Brain pericyte (primary cell): ENCODE measurements at regions not wholly inside any gene's neighbourhood (a gene's known extent, or its start where the extent isn't known, plus 50 kb on each side); places are given as distances from the start of the nearest gene placed in this dataset.
"Not testable (repeated sequence)": the region's sequence is repeated elsewhere in the genome, so short reads cannot be mapped to it uniquely, and the experiment has no call there.

Experiments
- DNase-seq: peaks from one replicate; pipeline ENCODE4 v3.0.0-alpha.2; 2012; ENCODE audit warnings: low read depth, low spot score

DNA sequence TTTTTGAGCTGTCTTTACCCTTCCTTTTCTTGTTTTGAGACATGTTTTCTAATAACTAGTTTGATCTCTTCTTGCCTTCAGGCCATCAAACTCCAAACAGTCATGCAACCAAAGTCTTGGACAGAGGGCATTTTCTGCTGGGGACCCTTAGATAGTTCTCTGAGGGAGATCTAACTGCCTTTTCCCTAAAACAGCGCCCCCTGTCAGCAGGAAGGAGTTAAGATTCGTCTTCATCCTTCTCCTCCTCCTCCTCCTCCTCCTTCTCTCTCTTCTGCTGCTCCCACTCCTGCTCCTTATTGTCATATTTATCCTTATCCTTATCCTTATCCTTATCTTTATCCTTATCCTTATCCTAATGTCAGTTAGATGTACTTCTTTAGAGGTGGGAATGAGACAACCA lies 417.2 kb downstream of the TRAM1L1 start:
- no peak for DNase-seq

GRCh38 chr4:116665716-116666115 lies 419.7 kb downstream of the TRAM1L1 start:
- no peak for DNase-seq

DNA sequence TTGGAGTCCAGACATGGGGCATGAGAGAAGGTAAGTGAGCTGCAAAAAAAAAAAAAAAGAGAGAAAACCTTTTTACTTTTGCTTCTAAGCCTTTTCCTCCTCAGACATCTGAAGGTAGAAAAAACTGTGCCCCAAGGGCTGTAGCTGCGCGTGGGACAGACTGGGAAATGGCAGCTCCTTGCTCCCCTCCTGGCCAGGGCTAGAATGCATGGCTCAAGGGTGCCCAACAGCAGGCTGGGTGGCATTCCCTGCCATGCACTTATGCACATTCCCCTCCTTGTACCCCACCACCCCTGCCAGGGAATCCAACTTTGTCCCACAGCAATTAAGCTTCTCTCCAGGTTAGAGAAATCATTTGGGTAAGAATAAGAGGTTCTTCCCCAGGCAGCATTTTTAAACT lies 421.2 kb downstream of the TRAM1L1 start:
- no peak for DNase-seq

DNA sequence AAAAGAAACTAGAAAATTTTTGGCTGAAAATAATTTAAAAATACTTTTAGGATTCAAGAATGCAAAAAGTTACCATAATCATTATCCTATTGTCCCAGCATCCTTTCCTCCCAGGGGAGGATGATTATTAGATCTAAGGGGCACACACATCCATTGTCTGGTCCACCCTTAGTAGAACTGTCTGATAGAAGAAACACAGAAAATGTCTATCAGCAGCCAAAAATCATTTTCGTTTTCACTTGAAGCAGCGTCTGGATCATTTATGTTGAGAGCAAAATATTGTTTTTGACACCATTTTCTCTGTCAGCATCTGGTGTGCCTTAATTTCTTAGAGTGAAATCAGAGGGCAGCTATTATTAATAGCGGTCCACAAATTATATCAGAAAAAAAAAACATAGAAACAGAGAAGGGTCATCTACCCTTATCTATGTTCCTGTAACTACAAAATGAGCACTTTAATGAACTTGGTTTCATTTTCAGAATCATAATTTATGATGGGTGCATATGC lies 446.3 kb downstream of the TRAM1L1 start:
- no peak for DNase-seq

DNA sequence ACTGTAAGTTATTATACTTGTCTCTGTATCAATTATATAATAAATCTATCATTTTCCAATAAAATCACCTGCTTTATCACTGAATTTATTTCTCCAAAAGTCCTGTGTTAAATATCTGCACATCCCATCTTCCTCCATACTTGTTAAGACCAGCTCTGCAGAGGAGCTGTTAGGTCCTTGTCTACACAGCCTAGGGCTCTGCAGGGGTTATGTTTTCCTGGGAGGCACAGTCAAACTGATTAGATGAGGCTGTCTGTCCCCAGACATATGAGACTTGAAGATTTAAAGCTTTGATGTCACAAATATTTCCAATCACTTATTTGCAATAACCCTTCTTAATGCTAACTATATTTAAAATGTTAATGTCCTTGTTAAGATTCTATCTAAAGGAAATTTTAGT lies 446.8 kb downstream of the TRAM1L1 start:
- DNase-seq = no peak

DNA sequence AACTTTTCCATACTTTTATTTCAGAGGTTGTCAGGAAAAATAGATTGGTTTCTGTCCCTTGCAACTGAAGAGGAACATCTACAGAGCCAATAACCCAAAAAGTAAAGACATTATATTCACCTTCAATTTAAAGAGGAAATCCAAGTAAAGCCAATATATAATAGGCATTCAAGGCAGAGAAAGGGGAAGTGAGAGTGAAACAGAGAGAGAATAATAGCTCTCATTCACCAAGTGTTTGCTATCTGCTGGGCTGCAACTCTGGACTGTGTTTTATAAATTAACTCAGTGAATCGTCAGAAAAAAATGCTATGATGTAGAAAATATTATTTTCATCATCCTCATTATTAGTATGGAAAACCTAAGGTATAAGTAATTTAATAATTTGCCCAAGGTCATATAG lies 448.5 kb downstream of the TRAM1L1 start:
- no peak for DNase-seq

DNA sequence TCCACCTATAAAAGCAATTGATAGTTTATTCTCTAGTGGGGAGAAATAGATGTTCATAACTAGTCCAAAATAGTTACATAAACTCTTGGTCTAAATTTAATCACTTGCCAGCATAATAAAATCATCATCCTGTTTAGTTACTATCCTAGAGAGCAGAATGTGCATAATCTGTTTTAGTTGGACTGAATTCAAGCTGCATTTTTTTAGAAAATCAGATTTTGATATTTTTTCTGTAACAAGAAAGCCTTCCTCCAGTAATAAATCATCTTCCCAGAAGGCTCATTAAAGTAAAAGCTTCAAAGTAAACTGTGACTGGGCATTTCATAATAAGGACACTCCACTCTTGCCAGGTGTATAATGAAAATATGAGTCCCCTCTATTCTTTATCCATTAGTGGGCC lies 453.1 kb downstream of the TRAM1L1 start:
- no peak for DNase-seq

- no peak for DNase-seq
Measured at GRCh38 chr4:116628598-116628997, 456.8 kb downstream of the TRAM1L1 start.

GRCh38 chr4:116627545-116627944 lies 457.8 kb downstream of the TRAM1L1 start:
- no peak for DNase-seq

- DNase-seq = not testable (repeated sequence)
Measured at GRCh38 chr4:116619508-116619907, 465.9 kb downstream of the TRAM1L1 start.

DNA sequence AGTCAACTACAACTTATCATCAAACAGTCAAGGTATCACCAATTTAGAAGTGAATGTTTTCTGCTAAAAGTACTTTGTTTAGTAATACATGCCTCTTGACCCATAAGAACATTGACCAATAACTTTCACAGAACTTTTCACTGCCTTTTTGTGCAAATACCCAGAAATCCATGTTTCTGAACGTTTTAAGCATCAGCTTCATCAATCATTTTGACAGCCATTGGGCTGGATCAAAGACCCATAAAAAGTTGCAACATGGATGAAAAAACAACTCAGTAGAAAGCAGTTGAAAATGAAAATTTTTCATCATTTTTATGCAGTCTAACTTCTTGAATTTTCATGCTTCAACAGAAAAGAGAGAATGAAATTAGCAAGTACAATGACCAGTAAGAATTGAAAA lies 466.7 kb downstream of the TRAM1L1 start:
- DNase-seq = no peak

- DNase-seq = no peak
Measured at GRCh38 chr4:116603096-116603495, 482.3 kb downstream of the TRAM1L1 start.

DNA sequence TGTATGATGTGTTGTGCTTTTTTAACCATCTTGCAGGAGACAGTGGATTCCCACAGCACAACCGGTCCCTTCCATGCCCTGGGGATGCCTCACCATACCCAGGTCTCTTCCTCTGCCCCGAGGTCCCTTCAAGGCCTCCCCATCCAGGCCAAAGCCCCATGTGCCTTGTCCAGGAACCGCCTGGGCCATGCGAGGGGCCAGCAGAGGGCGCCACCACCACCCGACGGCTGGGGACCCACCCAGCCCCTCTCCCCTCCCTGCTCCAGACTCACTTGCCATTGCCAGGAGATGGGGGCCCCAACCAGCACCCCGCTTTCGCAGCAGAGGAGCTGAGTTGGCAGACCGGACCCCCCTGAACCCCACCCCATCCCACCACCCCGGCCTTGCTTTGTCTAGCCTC lies 485.5 kb downstream of the TRAM1L1 start:
- DNase-seq = no peak

DNA sequence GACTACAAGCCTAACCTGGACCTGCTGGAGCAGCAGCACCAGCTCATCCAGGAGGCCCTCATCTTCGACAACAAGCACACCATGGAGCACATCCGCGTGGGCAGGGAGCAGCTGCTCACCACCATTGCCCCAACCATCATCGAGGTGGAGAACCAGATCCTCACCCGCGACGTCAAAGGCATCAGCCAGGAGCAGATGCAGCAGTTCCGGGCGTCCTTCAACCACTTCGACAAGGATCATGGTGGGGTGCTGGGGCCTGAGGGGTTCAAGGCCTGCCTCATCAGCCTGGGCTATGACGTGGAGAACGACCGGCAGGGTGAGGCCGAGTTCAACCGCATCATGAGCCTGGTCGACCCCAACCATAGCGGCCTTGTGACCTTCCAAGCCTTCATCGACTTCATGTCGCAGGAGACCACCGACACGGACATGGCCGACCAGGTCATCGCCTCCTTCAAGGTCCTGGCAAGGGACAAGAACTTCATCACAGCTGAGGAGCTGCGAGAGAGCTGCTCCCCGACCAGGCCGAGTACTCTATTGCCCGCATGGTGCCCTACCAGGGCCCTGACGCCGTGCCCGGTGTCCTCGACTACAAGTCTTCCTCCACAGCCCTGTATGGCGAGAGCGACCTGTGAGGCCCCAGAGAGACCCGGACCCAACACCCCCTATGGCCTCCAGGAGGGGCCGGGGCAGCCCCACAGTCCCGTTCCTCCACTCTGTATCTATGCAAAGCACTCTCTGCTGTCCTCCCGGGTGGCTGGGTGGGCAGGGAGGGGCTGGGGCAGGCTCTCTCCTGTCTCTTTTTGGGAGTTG lies 486.2 kb downstream of the TRAM1L1 start:
- no peak for DNase-seq

- DNase-seq = no peak
Measured at GRCh38 chr4:116598155-116598979, 487.0 kb downstream of the TRAM1L1 start.

- DNase-seq = no peak
Measured at GRCh38 chr4:116590648-116591047, 494.7 kb downstream of the TRAM1L1 start.

GRCh38 chr4:116588783-116589182 lies 496.6 kb downstream of the TRAM1L1 start:
- DNase-seq = no peak

- DNase-seq = no peak
Measured at GRCh38 chr4:116585246-116585645, 500.1 kb downstream of the TRAM1L1 start.

- no peak for DNase-seq
Measured at GRCh38 chr4:116577321-116577720, 508.1 kb downstream of the TRAM1L1 start.

DNA sequence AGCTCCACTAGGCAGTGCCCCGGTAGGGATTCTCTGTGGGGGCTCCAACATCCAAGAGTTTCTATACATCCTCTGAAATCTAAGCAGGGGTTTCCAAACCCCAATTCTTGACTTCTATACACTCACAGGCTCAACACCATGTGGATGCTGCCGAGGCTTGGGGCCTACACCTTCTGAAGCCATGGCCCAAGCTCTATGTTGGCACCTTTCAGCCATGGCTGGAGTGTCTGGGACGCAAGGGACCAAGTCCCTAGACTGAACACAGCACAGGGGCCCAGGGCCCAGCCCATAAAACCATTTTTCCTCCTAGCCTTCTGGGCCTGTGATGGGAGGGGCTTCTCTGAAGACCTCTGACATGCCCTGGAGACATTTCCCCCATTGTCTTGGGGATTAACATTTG lies 511.8 kb downstream of the TRAM1L1 start:
- no peak for DNase-seq

DNA sequence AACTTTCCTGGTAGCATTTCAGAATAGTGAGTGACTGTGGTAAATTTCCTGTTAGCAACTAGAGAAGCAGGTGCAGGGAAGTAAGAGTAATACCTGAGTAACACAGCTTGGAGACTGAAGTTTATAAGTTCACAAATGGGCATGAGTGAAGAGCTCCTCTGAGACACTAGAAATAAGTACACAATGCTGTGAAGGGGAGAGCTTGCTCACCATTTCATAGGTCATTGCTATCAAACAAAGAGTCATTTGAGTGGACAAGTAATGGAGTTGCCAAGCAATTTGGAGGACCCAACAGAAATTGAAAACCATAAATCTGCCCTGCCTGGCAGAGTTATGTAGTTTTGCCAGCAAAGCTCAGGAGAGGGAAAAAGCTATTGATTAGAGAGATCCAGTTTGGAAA lies 523.6 kb downstream of the TRAM1L1 start:
- no peak for DNase-seq

DNA sequence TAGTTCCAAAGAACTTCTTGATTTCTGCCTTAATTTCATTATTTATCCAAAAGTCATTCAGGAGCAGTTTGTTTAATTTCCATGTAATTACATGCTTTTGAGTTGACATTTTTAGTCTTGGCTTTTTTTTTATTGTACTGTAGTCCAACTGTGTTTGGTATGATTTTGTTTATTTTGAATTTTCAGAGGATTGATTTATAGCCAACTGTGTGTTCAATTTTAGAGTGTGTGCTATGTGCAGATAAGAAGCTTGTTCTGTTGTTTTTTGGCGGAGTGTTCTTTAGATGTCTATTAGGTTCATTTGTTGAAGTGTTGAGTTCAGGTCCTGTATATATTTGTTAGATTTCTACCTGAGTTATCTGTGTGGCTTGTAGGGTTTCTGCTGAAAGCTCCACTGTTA lies 533.6 kb downstream of the TRAM1L1 start:
- DNase-seq = no peak

DNA sequence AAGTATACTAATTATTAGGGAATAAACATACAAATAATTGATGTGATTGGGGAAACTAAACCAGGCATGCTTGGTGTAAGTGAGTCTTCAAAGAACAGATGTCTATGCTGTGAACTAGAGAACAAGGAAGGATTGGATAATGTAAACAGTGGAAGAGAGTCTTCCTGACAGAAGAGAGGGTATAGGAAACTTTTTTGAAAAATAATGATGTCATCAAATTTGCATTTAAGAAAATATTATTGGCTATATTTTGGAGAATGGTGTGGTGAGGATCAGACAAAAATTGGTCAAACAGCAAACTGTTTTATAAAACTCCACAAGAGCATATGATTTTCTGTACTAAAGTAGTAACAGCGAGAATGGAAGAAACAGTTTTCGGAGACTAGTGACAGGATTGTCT lies 537.7 kb downstream of the TRAM1L1 start:
- no peak for DNase-seq
